NCI-H2171 treated with DMSO at 0.1 percent for 48 hours (cell line): ENCODE measurements at regions not wholly inside any gene's neighbourhood (a gene's known extent, or its start where the extent isn't known, plus 50 kb on each side); places are given as distances from the start of the nearest gene placed in this dataset.
A peak's percentile ranks its signal among the peaks of the same experiment; 100 is the strongest.

Experiments used
- DNase-seq: peaks from one replicate; lab custom pipeline; 2025; lab: John Stamatoyannopoulos, UW

GRCh38 chr1:115182012-115182715 lies 92.9 kb upstream of the TSPAN2 start:
- DNase-seq, result peak; percentile 76

GRCh38 chr1:115181231-115181630 lies 91.9 kb upstream of the TSPAN2 start:
- DNase-seq, result no peak

GRCh38 chr1:115179397-115180079 lies 90.2 kb upstream of the TSPAN2 start:
- no peak for DNase-seq

- no peak for DNase-seq
These were observed 86.9 kb upstream of the TSPAN2 start for GRCh38 chr1:115176189-115176588.

- DNase-seq, result no peak
These were observed 86.3 kb upstream of the TSPAN2 start for GRCh38 chr1:115175596-115175995.

GRCh38 chr1:115173151-115173550 lies 83.8 kb upstream of the TSPAN2 start:
- no peak for DNase-seq

- DNase-seq, result no peak
These were observed 83.0 kb upstream of the TSPAN2 start for GRCh38 chr1:115172270-115172669.

GRCh38 chr1:115170961-115171392 lies 81.7 kb upstream of the TSPAN2 start:
- DNase-seq, result no peak

- DNase-seq, result no peak
These were observed 81.1 kb upstream of the TSPAN2 start for GRCh38 chr1:115170377-115170776.

- no peak for DNase-seq
These were observed 78.7 kb upstream of the TSPAN2 start for GRCh38 chr1:115168026-115168425.

GRCh38 chr1:115166531-115167091 lies 77.3 kb upstream of the TSPAN2 start:
- DNase-seq, result no peak

- DNase-seq, result peak; percentile 26
These were observed 76.5 kb upstream of the TSPAN2 start for GRCh38 chr1:115165776-115166175.

- no peak for DNase-seq
These were observed 75.8 kb upstream of the TSPAN2 start for GRCh38 chr1:115164940-115165705.

- DNase-seq, result no peak
These were observed 75.2 kb upstream of the TSPAN2 start for GRCh38 chr1:115164484-115164883.

- DNase-seq, result no peak
These were observed 71.4 kb upstream of the TSPAN2 start for GRCh38 chr1:115160728-115161127.

- DNase-seq, result no peak
These were observed 70.7 kb upstream of the TSPAN2 start for GRCh38 chr1:115159958-115160357.

GRCh38 chr1:115158181-115158580 lies 68.9 kb upstream of the TSPAN2 start:
- no peak for DNase-seq

GRCh38 chr1:115156826-115157468 lies 67.6 kb upstream of the TSPAN2 start:
- no peak for DNase-seq

GRCh38 chr1:115153966-115154557 lies 64.8 kb upstream of the TSPAN2 start:
- no peak for DNase-seq

GRCh38 chr1:115147928-115148327 lies 58.6 kb upstream of the TSPAN2 start:
- peak; percentile 10 for DNase-seq

GRCh38 chr1:115145226-115145625 lies 55.9 kb upstream of the TSPAN2 start:
- DNase-seq, result no peak

- DNase-seq, result no peak
These were observed 54.9 kb upstream of the TSPAN2 start for GRCh38 chr1:115144176-115144575.
